ENCODE measurements at regions not wholly inside any gene's neighbourhood (a gene's known extent, or its start where the extent isn't known, plus 50 kb on each side); places are given as distances from the start of the nearest gene placed in this dataset.

DNA sequence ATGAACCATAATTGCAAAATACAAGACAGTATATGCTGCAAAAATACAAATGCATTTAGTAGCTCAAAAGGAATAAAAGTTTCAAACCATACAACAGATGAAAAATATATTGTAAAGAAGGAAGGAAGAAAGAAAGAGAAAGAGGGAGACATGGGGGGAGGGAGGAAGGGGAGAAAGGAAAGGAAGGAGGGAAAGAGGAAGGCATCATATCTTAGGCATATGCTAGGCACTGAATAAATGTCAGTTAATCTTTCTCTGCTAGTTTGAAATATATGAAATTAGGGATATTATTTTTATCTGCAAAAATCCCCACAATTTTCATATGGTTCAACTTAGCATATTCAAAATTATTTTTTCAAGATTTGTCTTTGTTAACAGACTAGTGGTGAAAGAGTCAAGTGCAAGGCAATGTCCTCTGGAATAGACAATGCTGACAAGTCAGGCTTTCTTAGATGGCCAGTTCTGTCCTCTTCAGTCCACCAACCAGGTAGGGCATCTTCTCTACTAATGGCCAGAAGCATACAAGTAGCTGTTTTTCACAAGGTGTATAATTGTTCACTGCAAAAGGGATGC, 506.4 kb downstream of the PRKD1 start:
- TF ChIP-seq, protein P1, sequence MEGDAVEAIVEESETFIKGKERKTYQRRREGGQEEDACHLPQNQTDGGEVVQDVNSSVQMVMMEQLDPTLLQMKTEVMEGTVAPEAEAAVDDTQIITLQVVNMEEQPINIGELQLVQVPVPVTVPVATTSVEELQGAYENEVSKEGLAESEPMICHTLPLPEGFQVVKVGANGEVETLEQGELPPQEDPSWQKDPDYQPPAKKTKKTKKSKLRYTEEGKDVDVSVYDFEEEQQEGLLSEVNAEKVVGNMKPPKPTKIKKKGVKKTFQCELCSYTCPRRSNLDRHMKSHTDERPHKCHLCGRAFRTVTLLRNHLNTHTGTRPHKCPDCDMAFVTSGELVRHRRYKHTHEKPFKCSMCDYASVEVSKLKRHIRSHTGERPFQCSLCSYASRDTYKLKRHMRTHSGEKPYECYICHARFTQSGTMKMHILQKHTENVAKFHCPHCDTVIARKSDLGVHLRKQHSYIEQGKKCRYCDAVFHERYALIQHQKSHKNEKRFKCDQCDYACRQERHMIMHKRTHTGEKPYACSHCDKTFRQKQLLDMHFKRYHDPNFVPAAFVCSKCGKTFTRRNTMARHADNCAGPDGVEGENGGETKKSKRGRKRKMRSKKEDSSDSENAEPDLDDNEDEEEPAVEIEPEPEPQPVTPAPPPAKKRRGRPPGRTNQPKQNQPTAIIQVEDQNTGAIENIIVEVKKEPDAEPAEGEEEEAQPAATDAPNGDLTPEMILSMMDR (IDR thresholded peaks at IDR 0.05) = no peak
- no peak for TF ChIP-seq POLR2A (IDR thresholded peaks at IDR 0.05)
